ENCODE measurements at regions not wholly inside any gene's neighbourhood (a gene's known extent, or its start where the extent isn't known, plus 50 kb on each side); places are given as distances from the start of the nearest gene placed in this dataset.
"Not testable (repeated sequence)": the region's sequence is repeated elsewhere in the genome, so short reads cannot be mapped to it uniquely, and the experiment has no call there.

- Mint-ChIP-seq H3K9me3 (no peaks in the 10 kb centered on the region), H3K36me3 (ENCODE audit: insufficient read depth) (no peaks in the 10 kb centered on the region), H3K4me3 (no peak overlapping the region), H3K27me3 (no peaks in the 10 kb centered on the region), H3K4me1 (ENCODE audit: low read depth in 2 of 2) (no peaks in the 10 kb centered on the region), H3K27ac (no peak overlapping the region)
- DNase-seq: no peak
- ATAC-seq (replicated peaks): no peak
Observed at GRCh38 chr3:82129221-82129801, 367.9 kb upstream of the GBE1 start.

GRCh38 chr3:82128271-82128670 is 366.8 kb upstream of the GBE1 start:
- no peak for ATAC-seq (replicated peaks)
- no peak overlapping the region for H3K4me3 Mint-ChIP-seq
- H3K36me3 Mint-ChIP-seq (ENCODE audit: insufficient read depth): no peaks in the 10 kb centered on the region

GRCh38 chr3:82122554-82123345 is 361.3 kb upstream of the GBE1 start:
- Mint-ChIP-seq H3K36me3 (ENCODE audit: insufficient read depth) (no peaks in the 10 kb centered on the region), H3K4me1 (ENCODE audit: low read depth in 2 of 2) (no peaks in the 10 kb centered on the region), H3K27me3 (no peaks in the 10 kb centered on the region), H3K4me3 (no peak overlapping the region), H3K9me3 (peaks cover 2 to 7% of the 10 kb centered on the region in 2 donors), H3K27ac (no peak overlapping the region)
- no peak for DNase-seq
- ATAC-seq (replicated peaks): no peak

More at GRCh38 chr3:82128271-82128670, 366.8 kb upstream of the GBE1 start:
- Mint-ChIP-seq H3K27me3 (no peaks in the 10 kb centered on the region), H3K27ac (no peak overlapping the region), H3K9me3 (peaks cover 0 to 7% of the 10 kb centered on the region in 2 donors), H3K4me1 (ENCODE audit: low read depth in 2 of 2) (no peaks in the 10 kb centered on the region)
- no peak for DNase-seq

GRCh38 chr3:82114589-82114988 is 353.1 kb upstream of the GBE1 start:
- no peak overlapping the region for H3K4me3 Mint-ChIP-seq
- no peaks in the 10 kb centered on the region for H3K27me3 Mint-ChIP-seq
- no peak overlapping the region for H3K27ac Mint-ChIP-seq
- no peaks in the 10 kb centered on the region for H3K4me1 Mint-ChIP-seq (ENCODE audit: low read depth in 2 of 2)
- ATAC-seq (replicated peaks) (no peak), DNase-seq (no peak)
- peaks cover 17 to 21% of the 10 kb centered on the region in 2 donors for H3K9me3 Mint-ChIP-seq
- H3K36me3 Mint-ChIP-seq (ENCODE audit: insufficient read depth): no peaks in the 10 kb centered on the region

GRCh38 chr3:82110721-82111120 is 349.3 kb upstream of the GBE1 start:
- not testable (repeated sequence) for H3K27me3 Mint-ChIP-seq; H3K27ac Mint-ChIP-seq; H3K4me3 Mint-ChIP-seq; H3K4me1 Mint-ChIP-seq (ENCODE audit: low read depth in 2 of 2); H3K36me3 Mint-ChIP-seq (ENCODE audit: insufficient read depth); ATAC-seq (replicated peaks); DNase-seq
- peaks cover 21% of the 10 kb centered on the region in 2 donors for H3K9me3 Mint-ChIP-seq

- Mint-ChIP-seq H3K36me3 (ENCODE audit: insufficient read depth) (no peaks in the 10 kb centered on the region), H3K9me3 (peaks cover 0 to 8% of the 10 kb centered on the region in 2 donors), H3K4me1 (ENCODE audit: low read depth in 2 of 2) (no peaks in the 10 kb centered on the region), H3K4me3 (no peak overlapping the region), H3K27me3 (no peaks in the 10 kb centered on the region), H3K27ac (no peak overlapping the region)
- DNase-seq (no peak), ATAC-seq (replicated peaks) (no peak)
Observed at GRCh38 chr3:82103241-82103640, 341.8 kb upstream of the GBE1 start.

GRCh38 chr3:82100378-82100777 is 338.9 kb upstream of the GBE1 start:
- Mint-ChIP-seq H3K27me3 (no peaks in the 10 kb centered on the region), H3K36me3 (ENCODE audit: insufficient read depth) (no peaks in the 10 kb centered on the region), H3K4me1 (ENCODE audit: low read depth in 2 of 2) (no peaks in the 10 kb centered on the region), H3K27ac (no peak overlapping the region), H3K9me3 (peaks cover 0 to 3% of the 10 kb centered on the region in 2 donors), H3K4me3 (no peak overlapping the region)
- no peak for ATAC-seq (replicated peaks)
- DNase-seq: no peak

- H3K9me3 Mint-ChIP-seq: peaks cover 0 to 3% of the 10 kb centered on the region in 2 donors
- ATAC-seq (replicated peaks) (no peak), DNase-seq (no peak)
- no peaks in the 10 kb centered on the region for H3K36me3 Mint-ChIP-seq (ENCODE audit: insufficient read depth)
- no peaks in the 10 kb centered on the region for H3K27me3 Mint-ChIP-seq
- H3K27ac Mint-ChIP-seq: no peak overlapping the region
- H3K4me3 Mint-ChIP-seq: no peak overlapping the region
- H3K4me1 Mint-ChIP-seq (ENCODE audit: low read depth in 2 of 2): no peaks in the 10 kb centered on the region
Observed at GRCh38 chr3:82093641-82094040, 332.2 kb upstream of the GBE1 start.

GRCh38 chr3:82088749-82089148 is 327.3 kb upstream of the GBE1 start:
- no peaks in the 10 kb centered on the region for H3K27me3 Mint-ChIP-seq
- no peak overlapping the region for H3K4me3 Mint-ChIP-seq
- H3K4me1 Mint-ChIP-seq (ENCODE audit: low read depth in 2 of 2): no peaks in the 10 kb centered on the region
- ATAC-seq (replicated peaks) (no peak), DNase-seq (no peak)
- H3K27ac Mint-ChIP-seq: no peak overlapping the region
- H3K36me3 Mint-ChIP-seq (ENCODE audit: insufficient read depth): no peaks in the 10 kb centered on the region
- peaks cover 0 to 3% of the 10 kb centered on the region in 2 donors for H3K9me3 Mint-ChIP-seq

GRCh38 chr3:82087958-82088357 is 326.5 kb upstream of the GBE1 start:
- no peaks in the 10 kb centered on the region for H3K27me3 Mint-ChIP-seq
- peaks cover 0 to 3% of the 10 kb centered on the region in 2 donors for H3K9me3 Mint-ChIP-seq
- H3K27ac Mint-ChIP-seq: no peak overlapping the region
- no peak for DNase-seq
- ATAC-seq (replicated peaks): no peak
- H3K4me1 Mint-ChIP-seq (ENCODE audit: low read depth in 2 of 2): no peaks in the 10 kb centered on the region
- H3K36me3 Mint-ChIP-seq (ENCODE audit: insufficient read depth): no peaks in the 10 kb centered on the region
- no peak overlapping the region for H3K4me3 Mint-ChIP-seq

GRCh38 chr3:82085851-82086475 is 324.5 kb upstream of the GBE1 start:
- Mint-ChIP-seq H3K4me1 (ENCODE audit: low read depth in 2 of 2) (no peaks in the 10 kb centered on the region), H3K4me3 (no peak overlapping the region), H3K27ac (no peak overlapping the region), H3K9me3 (peaks cover 0 to 3% of the 10 kb centered on the region in 2 donors), H3K36me3 (ENCODE audit: insufficient read depth) (no peaks in the 10 kb centered on the region), H3K27me3 (no peaks in the 10 kb centered on the region)
- ATAC-seq (replicated peaks) (no peak), DNase-seq (no peak)

GRCh38 chr3:82085356-82085755 is 323.9 kb upstream of the GBE1 start:
- no peaks in the 10 kb centered on the region for H3K27me3 Mint-ChIP-seq
- no peaks in the 10 kb centered on the region for H3K36me3 Mint-ChIP-seq (ENCODE audit: insufficient read depth)
- ATAC-seq (replicated peaks) (no peak), DNase-seq (no peak)
- no peak overlapping the region for H3K27ac Mint-ChIP-seq
- H3K9me3 Mint-ChIP-seq: peaks cover 0 to 3% of the 10 kb centered on the region in 2 donors
- H3K4me1 Mint-ChIP-seq (ENCODE audit: low read depth in 2 of 2): no peaks in the 10 kb centered on the region
- no peak overlapping the region for H3K4me3 Mint-ChIP-seq

- H3K4me1 Mint-ChIP-seq (ENCODE audit: low read depth in 2 of 2): no peaks in the 10 kb centered on the region
- DNase-seq: no peak
- H3K27me3 Mint-ChIP-seq: no peaks in the 10 kb centered on the region
- H3K27ac Mint-ChIP-seq: no peak overlapping the region
- H3K9me3 Mint-ChIP-seq: peaks cover 0 to 3% of the 10 kb centered on the region in 2 donors
- ATAC-seq (replicated peaks): no peak
- no peaks in the 10 kb centered on the region for H3K36me3 Mint-ChIP-seq (ENCODE audit: insufficient read depth)
- H3K4me3 Mint-ChIP-seq: no peak overlapping the region
Observed at GRCh38 chr3:82084824-82085223, 323.4 kb upstream of the GBE1 start.

GRCh38 chr3:82082796-82083195 is 321.4 kb upstream of the GBE1 start:
- ATAC-seq (replicated peaks) (no peak), DNase-seq (no peak)
- Mint-ChIP-seq H3K4me3 (no peak overlapping the region), H3K36me3 (ENCODE audit: insufficient read depth) (no peaks in the 10 kb centered on the region), H3K9me3 (no peaks in the 10 kb centered on the region), H3K27me3 (no peaks in the 10 kb centered on the region), H3K4me1 (ENCODE audit: low read depth in 2 of 2) (no peaks in the 10 kb centered on the region), H3K27ac (no peak overlapping the region)

Measured in effector memory CD8-positive, alpha-beta T cell (primary cell).